ENCODE measurements at regions not wholly inside any gene's neighbourhood (a gene's known extent, or its start where the extent isn't known, plus 50 kb on each side); places are given as distances from the start of the nearest gene placed in this dataset.

DNA sequence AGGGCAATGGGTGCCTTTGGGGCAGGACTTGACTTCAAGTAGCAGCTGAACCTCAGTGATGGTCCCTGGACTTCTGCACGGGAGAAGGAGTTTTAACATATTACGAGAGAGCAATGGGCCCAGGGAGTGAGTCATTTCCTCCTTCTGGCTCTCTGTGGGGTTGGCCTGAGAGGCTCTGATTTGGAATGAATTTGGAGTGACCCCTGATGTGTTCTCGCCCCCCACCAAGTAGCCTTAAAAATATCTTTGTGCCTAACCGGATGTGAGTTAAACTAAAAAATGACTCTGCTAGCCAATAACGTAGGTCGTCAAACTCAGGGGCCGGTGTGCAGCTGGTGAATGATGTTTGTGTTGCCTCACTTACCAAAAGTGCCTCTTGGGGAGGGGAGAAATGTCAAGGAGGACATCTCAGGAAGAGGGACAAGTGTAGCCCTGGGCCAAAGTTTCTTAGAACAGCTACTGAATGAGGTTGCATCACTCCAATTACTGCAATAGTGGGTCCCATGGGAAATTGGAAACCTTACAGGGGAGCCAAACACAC lies 656.6 kb downstream of the INHBA start:
- H3K9me3 ChIP-seq (ENCODE audit: insufficient read depth in 2 of 2, low read depth in 1 of 2, low read length in 1 of 2): no peaks in the 10 kb centered on the region
- 89% methylated on average over 7 of the region's 7 CpGs; no CpG with 5 or more reads in 1 of the 2 experiments for WGBS, 2 experiments (ENCODE audit: extremely low coverage in 1 of 2, insufficient coverage in 1 of 2, insufficient read length in 1 of 2, insufficient replicate concordance in 2 of 2, low coverage in 1 of 2, low lambda C conversion rate in 2 of 2, missing lambda C conversion rate in 1 of 2)
- H4K8ac ChIP-seq (ENCODE audit: extremely low read depth, insufficient read depth, low read length): no peak overlapping the region
- H3K4me3 ChIP-seq (ENCODE audit: extremely low read depth in 1 of 4, insufficient read depth in 2 of 4, low read depth in 3 of 4, low read length in 4 of 4): no peak overlapping the region
- no peak overlapping the region for H2BK5ac ChIP-seq (ENCODE audit: low read depth, low read length)
- H4K5ac ChIP-seq (ENCODE audit: insufficient read length, low read depth, low read length): no peak overlapping the region
- H4K20me1 ChIP-seq (replicated peaks in 1 of 2; ENCODE audit: control insufficient read depth in 1 of 2, insufficient read depth in 2 of 2, low read length in 2 of 2): no peaks in the 10 kb centered on the region
- no peaks in the 10 kb centered on the region for H3K4me1 ChIP-seq (replicated peaks in 1 of 4; ENCODE audit: control insufficient read depth in 3 of 4, insufficient read depth in 4 of 4, low read length in 3 of 4)
- H4K91ac ChIP-seq (replicated peaks; ENCODE audit: insufficient read length, low read length): no peak overlapping the region
- no peak overlapping the region for H3K4me2 ChIP-seq (ENCODE audit: insufficient read depth in 1 of 2, low read depth in 2 of 2, low read length in 2 of 2)
- no peaks in the 10 kb centered on the region for H3K23me2 ChIP-seq (ENCODE audit: low read depth, low read length)
- H3K9ac ChIP-seq (replicated peaks in 1 of 4; ENCODE audit: extremely low read depth in 1 of 4, low read depth in 3 of 4, low read length in 3 of 4): no peak overlapping the region
- no peak overlapping the region for H3K27ac ChIP-seq (ENCODE audit: low read depth, low read length)
- no peak overlapping the region for H2AFZ ChIP-seq (ENCODE audit: low read length)
- no peak overlapping the region for H3K14ac ChIP-seq (ENCODE audit: insufficient read length)
- no peaks in the 10 kb centered on the region for H3K79me1 ChIP-seq (ENCODE audit: low read depth, low read length)
- DNase-seq (ENCODE audit: low read depth in 1 of 2, low spot score in 2 of 2): peak in 1 of 2 experiments; percentile 22
- H3K27me3 ChIP-seq (replicated peaks in 1 of 4; ENCODE audit: control insufficient read depth in 3 of 4, extremely low read depth in 1 of 4, insufficient read depth in 3 of 4, low read length in 3 of 4): no peaks in the 10 kb centered on the region; a peak in 1 of 7 replicates
- H3K36me3 ChIP-seq (ENCODE audit: control insufficient read depth in 2 of 4, insufficient read depth in 4 of 4, low read length in 3 of 4): no peaks in the 10 kb centered on the region
- no peak overlapping the region for H2AK5ac ChIP-seq (ENCODE audit: low read depth, low read length)
- H2BK120ac ChIP-seq (replicated peaks; ENCODE audit: low read depth, low read length): no peak overlapping the region
- no peak overlapping the region for H3K56ac ChIP-seq (replicated peaks; ENCODE audit: insufficient read length, low read depth, low read length)
- H3K18ac ChIP-seq (ENCODE audit: extremely low read depth, low read length): no peak overlapping the region
- no peak overlapping the region for H2BK15ac ChIP-seq (ENCODE audit: low read length)
- no peak for FAIRE-seq
- no peak overlapping the region for H3K23ac ChIP-seq (ENCODE audit: insufficient read length)
- CTCF ChIA-PET (ENCODE audit: partially characterized antibody): interaction anchor here (0.9 to 2.3 kb wide), 5 partner anchors 8 to 659 kb away, joined by 3 to 6 read pairs (median 4); no protein-coding TSS in a partner anchor
- POLR2A ChIA-PET (ENCODE audit: partially characterized antibody): no interaction called here
- H3K4ac ChIP-seq (replicated peaks; ENCODE audit: insufficient read length, low read depth, low read length): no peak overlapping the region
- no peaks in the 10 kb centered on the region for H3K79me2 ChIP-seq (ENCODE audit: control insufficient read depth in 1 of 2, insufficient read depth in 2 of 2, low read length in 2 of 2)
- no peak overlapping the region for H2BK12ac ChIP-seq (ENCODE audit: low read depth, low read length)
- H2BK20ac ChIP-seq (ENCODE audit: low read length): no peak overlapping the region
- no peak for TF ChIP-seq JUND (IDR thresholded peaks at IDR 0.05; ENCODE audit: low read length)
- TF ChIP-seq KDM5A (IDR thresholded peaks at IDR 0.05; ENCODE audit: low read length): no peak
- no peak for TF ChIP-seq EGR1 (IDR thresholded peaks at IDR 0.05; ENCODE audit: borderline replicate concordance, low read depth, low read length)
- no peak for TF ChIP-seq CBX5 (IDR thresholded peaks at IDR 0.05; ENCODE audit: low read depth, low read length)
- TF ChIP-seq, protein P1, sequence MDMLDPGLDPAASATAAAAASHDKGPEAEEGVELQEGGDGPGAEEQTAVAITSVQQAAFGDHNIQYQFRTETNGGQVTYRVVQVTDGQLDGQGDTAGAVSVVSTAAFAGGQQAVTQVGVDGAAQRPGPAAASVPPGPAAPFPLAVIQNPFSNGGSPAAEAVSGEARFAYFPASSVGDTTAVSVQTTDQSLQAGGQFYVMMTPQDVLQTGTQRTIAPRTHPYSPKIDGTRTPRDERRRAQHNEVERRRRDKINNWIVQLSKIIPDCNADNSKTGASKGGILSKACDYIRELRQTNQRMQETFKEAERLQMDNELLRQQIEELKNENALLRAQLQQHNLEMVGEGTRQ (IDR thresholded peaks at IDR 0.05; ENCODE audit: low read length): no peak
- no peak for TF ChIP-seq SIX5 (IDR thresholded peaks at IDR 0.05; ENCODE audit: low read depth, low read length)
- no peak for TF ChIP-seq CREB1 (IDR thresholded peaks at IDR 0.05)
- no peak for TF ChIP-seq EP300 (IDR thresholded peaks at IDR 0.05; ENCODE audit: borderline replicate concordance in 1 of 2, low read depth in 2 of 2, low read length in 2 of 2)
- no peak for TF ChIP-seq KDM1A (IDR thresholded peaks at IDR 0.05; ENCODE audit: borderline replicate concordance, low read length)
- TF ChIP-seq BACH1 (IDR thresholded peaks at IDR 0.05; ENCODE audit: low read length): no peak
- TF ChIP-seq HDAC2 (IDR thresholded peaks at IDR 0.05; ENCODE audit: borderline replicate concordance in 1 of 2, low read depth in 2 of 2, low read length in 2 of 2): no peak
- TF ChIP-seq GTF2F1 (IDR thresholded peaks at IDR 0.05; ENCODE audit: borderline replicate concordance, low read depth, low read length): no peak
- TF ChIP-seq RFX5 (IDR thresholded peaks at IDR 0.05; ENCODE audit: borderline replicate concordance, low read depth, low read length): no peak
